GM12878 (cell line): ENCODE measurements at regions not wholly inside any gene's neighbourhood (a gene's known extent, or its start where the extent isn't known, plus 50 kb on each side); places are given as distances from the start of the nearest gene placed in this dataset.

ENCODE experiments used
- ATAC-seq: fragments of 200-7000 bp; cut with Tn5 transposase; 3 replicates; pipeline ENCODE4 v1.9.1; 2020; ENCODE audit warnings: mild to moderate bottlenecking, moderate library complexity
- BruUV-seq: library from RNA; stranded (reverse); fragments of 400-500 nt; replicated peaks from 2 replicates; lab custom pipeline; 2021; lab: Mats Ljungman, UMichigan
- CTCF ChIA-PET: fragments of 300-600 bp; sonication (Branson Sonifier 250); formaldehyde crosslinking; extraction: SDS; loops from one replicate; lab custom pipeline; 2021; ENCODE audit warnings: inconsistent platforms; lab: Yijun Ruan, JAX
- POLR2A ChIA-PET: fragments of 350-600 bp; formaldehyde crosslinking; extraction: SDS; loops from one replicate; lab custom pipeline; 2021; ENCODE audit warnings: inconsistent platforms; lab: Charles Lee
- RAD21 ChIA-PET: fragments of 300-600 bp; sonication (Branson Sonifier 250); formaldehyde crosslinking; loops from one replicate; lab custom pipeline; 2023; ENCODE audit warnings: antibody characterized with exemption; ENCODE audit not compliant: unreplicated experiment; lab: Charles Lee
- SMC1A ChIA-PET: fragments of 300-600 bp; sonication (Branson Sonifier 250); formaldehyde crosslinking; loops from one replicate; lab custom pipeline; 2023; ENCODE audit not compliant: unreplicated experiment, uncharacterized antibody; lab: Charles Lee
- DNase-seq: peaks from one replicate; pipeline ENCODE4 v3.0.0-alpha.2; 2011; ENCODE audit warnings: low read depth, low spot score
- FAIRE-seq: peaks from 3 replicates; lab custom pipeline; 2011; peaks lifted over from hg19 to GRCh38; lab: Jason Lieb, UNC
- H2AFZ ChIP-seq: 2 replicates; pipeline ENCODE4 v1.6.0; 2011; ENCODE audit warnings: low read depth, low read length, control low read depth; ENCODE audit not compliant: control insufficient read depth
- H3K27ac ChIP-seq: 2 replicates; pipeline ENCODE4 v1.5.1; 2011; ENCODE audit warnings: control low read depth; ENCODE audit not compliant: control insufficient read depth, insufficient read depth
- H3K27me3 ChIP-seq, 2 experiments: replicated peaks in 1 of 2; 2 replicates each; pipeline versions ENCODE4 v1.6.0 to v1.6.1; 2011; ENCODE audit warnings: low read length in 1 of 2; ENCODE audit not compliant: control insufficient read depth in 2 of 2, insufficient read depth in 2 of 2
- H3K36me3 ChIP-seq, 2 experiments: 2 replicates each; pipeline ENCODE4 v1.5.1; 2011; ENCODE audit warnings: low read length in 1 of 2; ENCODE audit not compliant: control insufficient read depth in 2 of 2, insufficient read depth in 2 of 2
- H3K4me1 ChIP-seq: 2 replicates; pipeline ENCODE4 v1.6.1; 2011; ENCODE audit warnings: mild to moderate bottlenecking, low read length, moderate library complexity, mixed read lengths; ENCODE audit not compliant: control insufficient read depth, insufficient read depth
- H3K4me2 ChIP-seq: 2 replicates; pipeline ENCODE4 v1.6.0; 2011; ENCODE audit warnings: control low read depth; ENCODE audit not compliant: control insufficient read depth, insufficient read depth
- H3K4me3 ChIP-seq: fragments of 200-600 bp; sonication (generic); 2 replicates; pipeline ENCODE4 v1.5.1; 2016
- H3K79me2 ChIP-seq: 2 replicates; pipeline ENCODE4 v1.6.0; 2011; ENCODE audit warnings: low read length; ENCODE audit not compliant: control insufficient read depth, insufficient read depth
- H3K9ac ChIP-seq: 2 replicates; pipeline ENCODE4 v1.8.0; 2011; ENCODE audit warnings: low read length, control low read depth, mixed read lengths; ENCODE audit not compliant: control insufficient read depth, insufficient read depth
- H3K9me3 ChIP-seq: replicated peaks from 3 replicates; pipeline ENCODE4 v1.5.1; 2011; ENCODE audit warnings: mild to moderate bottlenecking, low read length; ENCODE audit not compliant: control insufficient read depth, insufficient read depth
- H4K20me1 ChIP-seq: 2 replicates; pipeline ENCODE4 v1.6.0; 2011; ENCODE audit not compliant: control insufficient read depth, insufficient read depth
- ATF3 ChIP-seq: IDR thresholded peaks from 2 replicates; pipeline ENCODE4 v1.6.1; 2011; ENCODE audit warnings: low read depth, mild to moderate bottlenecking, low read length, moderate library complexity, borderline replicate concordance; ENCODE audit errors: extremely low read depth
- BCL3 ChIP-seq: IDR thresholded peaks from 2 replicates; pipeline ENCODE4 v1.6.1; 2011; ENCODE audit warnings: borderline replicate concordance, low read depth, mild to moderate bottlenecking, moderate library complexity, low read length; ENCODE audit not compliant: insufficient read depth, poor library complexity, severe bottlenecking
- CBX5 ChIP-seq: sonication (generic); IDR thresholded peaks from 2 replicates; pipeline ENCODE4 v1.6.1; 2016; ENCODE audit warnings: low read depth, moderate library complexity, mild to moderate bottlenecking, inconsistent platforms
- DPF2 ChIP-seq: fragments of 450-650 bp; IDR thresholded peaks from 2 replicates; pipeline ENCODE4 v1.6.1; 2017; ENCODE audit warnings: mild to moderate bottlenecking
- E2F4 ChIP-seq: IDR thresholded peaks from 2 replicates; pipeline ENCODE4 v1.6.1; 2012; ENCODE audit warnings: low read depth, low read length, improper control_type of control experiment
- EZH2 ChIP-seq: IDR thresholded peaks from 2 replicates; pipeline ENCODE4 v1.6.1; 2012; ENCODE audit warnings: low read depth, mild to moderate bottlenecking, control low read depth, inconsistent platforms, low read length, borderline replicate concordance; ENCODE audit not compliant: control insufficient read depth
- KDM1A ChIP-seq: fragments of 200-600 bp; sonication (generic); IDR thresholded peaks from 2 replicates; pipeline ENCODE4 v1.6.1; 2016; ENCODE audit warnings: borderline replicate concordance
- NFIC ChIP-seq: IDR thresholded peaks from 2 replicates; pipeline ENCODE4 v1.6.1; 2012; ENCODE audit warnings: low read depth, mild to moderate bottlenecking, inconsistent platforms, low read length, moderate library complexity
- NFYA ChIP-seq: IDR thresholded peaks from 2 replicates; pipeline ENCODE4 v1.6.1; 2011; ENCODE audit warnings: low read depth, mild to moderate bottlenecking, low read length, improper control_type of control experiment, borderline replicate concordance
- PML ChIP-seq: IDR thresholded peaks from 2 replicates; pipeline ENCODE4 v1.6.1; 2012; ENCODE audit warnings: low read length, inconsistent platforms
- POLR2AphosphoS5 ChIP-seq: IDR thresholded peaks from 2 replicates; pipeline ENCODE4 v1.6.1; 2011; ENCODE audit warnings: mild to moderate bottlenecking, low read length, inconsistent platforms
- RAD21 ChIP-seq: IDR thresholded peaks from 2 replicates; pipeline ENCODE4 v1.6.1; 2011; ENCODE audit warnings: mild to moderate bottlenecking, low read depth, low read length, moderate library complexity; ENCODE audit not compliant: insufficient read depth
- SMARCA5 ChIP-seq: fragments of 450-650 bp; IDR thresholded peaks from 2 replicates; pipeline ENCODE4 v1.6.1; 2017; ENCODE audit warnings: mild to moderate bottlenecking
- SRF ChIP-seq, 2 experiments: IDR thresholded peaks; 2 replicates each; pipeline ENCODE4 v1.6.1; 2011; ENCODE audit warnings: low read depth in 2 of 2, low read length in 2 of 2, mild to moderate bottlenecking in 1 of 2, moderate library complexity in 1 of 2
- TBL1XR1 ChIP-seq: IDR thresholded peaks from 2 replicates; pipeline ENCODE4 v1.6.1; 2012; ENCODE audit warnings: low read depth, low read length, improper control_type of control experiment
- ZNF384 ChIP-seq: IDR thresholded peaks from 2 replicates; pipeline ENCODE4 v1.6.1; 2012; ENCODE audit warnings: low read depth, mild to moderate bottlenecking, low read length, improper control_type of control experiment, borderline replicate concordance
- ZNF622 ChIP-seq: fragments of 450-650 bp; IDR thresholded peaks from 2 replicates; pipeline ENCODE4 v1.6.1; 2017; ENCODE audit warnings: mild to moderate bottlenecking, inconsistent platforms
- WGBS: methylation state at CpG from one replicate; pipeline ENCODE4 v1.1.6; 2016; ENCODE audit warnings: low lambda C conversion rate; ENCODE audit not compliant: insufficient replicate concordance, insufficient coverage; ENCODE audit errors: missing lambda C conversion rate; 5-methylcytosine and 5-hydroxymethylcytosine counted together
- in situ Hi-C: fragments of 300-500 bp; cut with MboI; formaldehyde crosslinking; loops from 9 replicates; pipeline ENCODE4 v1.14.3; 2018; ENCODE audit warnings: mixed read lengths
- intact Hi-C: fragments of 100-400 bp; cut with micrococcal nuclease; formaldehyde crosslinking; loops from one replicate; pipeline ENCODE4 v1.14.2; 2022; ENCODE audit not compliant: unreplicated experiment
- TF ChIP-seq, protein P1 (sequence below): fragments of 450-650 bp; IDR thresholded peaks from 2 replicates; pipeline ENCODE4 v1.6.1; 2016; ENCODE audit warnings: mild to moderate bottlenecking, moderate library complexity, borderline replicate concordance

DNA sequence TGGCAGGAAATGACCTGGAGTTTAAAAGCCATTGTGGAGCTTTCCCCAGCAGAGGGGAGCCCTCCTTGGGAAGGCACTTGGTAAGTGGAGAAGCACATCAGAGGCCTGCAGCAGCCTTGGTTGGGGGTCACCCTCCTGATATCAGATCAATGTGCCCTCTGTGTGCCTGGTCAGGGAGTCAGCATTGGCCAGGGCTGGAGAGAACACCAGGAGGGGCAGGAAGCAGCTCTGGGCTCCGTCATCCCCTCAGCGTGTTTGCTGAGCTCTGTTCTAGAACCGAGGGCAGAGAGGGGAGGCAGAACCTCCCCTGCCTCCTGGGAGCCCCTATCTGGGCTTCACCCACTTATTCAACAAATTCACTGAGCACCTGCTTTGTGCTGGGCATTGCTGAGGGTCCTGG, 846.0 kb downstream of the TBC1D22A start:
- SMC1A ChIA-PET = no interaction called here
- in situ Hi-C loops = no loop called here
- H3K4me2 ChIP-seq = no peak overlapping the region
- no peaks in the 10 kb centered on the region for H3K36me3 ChIP-seq
- H3K4me1 ChIP-seq = no peaks in the 10 kb centered on the region
- BruUV-seq = no TSS peak
- no peak overlapping the region for H2AFZ ChIP-seq
- POLR2A ChIA-PET = no interaction called here
- H4K20me1 ChIP-seq = no peaks in the 10 kb centered on the region
- H3K27me3 ChIP-seq = no peaks in the 10 kb centered on the region
- CTCF ChIA-PET = no interaction called here
- RAD21 ChIA-PET = no interaction called here
- no peaks in the 10 kb centered on the region; the same call in 2 of the 3 replicates for H3K9me3 ChIP-seq
- no peak for FAIRE-seq
- H3K9ac ChIP-seq = no peak overlapping the region
- TF ChIP-seq ATF3 = no peak
- TF ChIP-seq NFIC = no peak
- TF ChIP-seq, protein P1, sequence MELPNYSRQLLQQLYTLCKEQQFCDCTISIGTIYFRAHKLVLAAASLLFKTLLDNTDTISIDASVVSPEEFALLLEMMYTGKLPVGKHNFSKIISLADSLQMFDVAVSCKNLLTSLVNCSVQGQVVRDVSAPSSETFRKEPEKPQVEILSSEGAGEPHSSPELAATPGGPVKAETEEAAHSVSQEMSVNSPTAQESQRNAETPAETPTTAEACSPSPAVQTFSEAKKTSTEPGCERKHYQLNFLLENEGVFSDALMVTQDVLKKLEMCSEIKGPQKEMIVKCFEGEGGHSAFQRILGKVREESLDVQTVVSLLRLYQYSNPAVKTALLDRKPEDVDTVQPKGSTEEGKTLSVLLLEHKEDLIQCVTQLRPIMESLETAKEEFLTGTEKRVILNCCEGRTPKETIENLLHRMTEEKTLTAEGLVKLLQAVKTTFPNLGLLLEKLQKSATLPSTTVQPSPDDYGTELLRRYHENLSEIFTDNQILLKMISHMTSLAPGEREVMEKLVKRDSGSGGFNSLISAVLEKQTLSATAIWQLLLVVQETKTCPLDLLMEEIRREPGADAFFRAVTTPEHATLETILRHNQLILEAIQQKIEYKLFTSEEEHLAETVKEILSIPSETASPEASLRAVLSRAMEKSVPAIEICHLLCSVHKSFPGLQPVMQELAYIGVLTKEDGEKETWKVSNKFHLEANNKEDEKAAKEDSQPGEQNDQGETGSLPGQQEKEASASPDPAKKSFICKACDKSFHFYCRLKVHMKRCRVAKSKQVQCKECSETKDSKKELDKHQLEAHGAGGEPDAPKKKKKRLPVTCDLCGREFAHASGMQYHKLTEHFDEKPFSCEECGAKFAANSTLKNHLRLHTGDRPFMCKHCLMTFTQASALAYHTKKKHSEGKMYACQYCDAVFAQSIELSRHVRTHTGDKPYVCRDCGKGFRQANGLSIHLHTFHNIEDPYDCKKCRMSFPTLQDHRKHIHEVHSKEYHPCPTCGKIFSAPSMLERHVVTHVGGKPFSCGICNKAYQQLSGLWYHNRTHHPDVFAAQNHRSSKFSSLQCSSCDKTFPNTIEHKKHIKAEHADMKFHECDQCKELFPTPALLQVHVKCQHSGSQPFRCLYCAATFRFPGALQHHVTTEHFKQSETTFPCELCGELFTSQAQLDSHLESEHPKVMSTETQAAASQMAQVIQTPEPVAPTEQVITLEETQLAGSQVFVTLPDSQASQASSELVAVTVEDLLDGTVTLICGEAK = no peak
- TF ChIP-seq RAD21 = no peak
- TF ChIP-seq KDM1A = no peak
- TF ChIP-seq CBX5 = no peak
- no peak for TF ChIP-seq SRF (IDR thresholded peaks at IDR 0.05; ENCODE audit: low read depth in 2 of 2, low read length in 2 of 2)
- no peak for TF ChIP-seq PML
- no peak for TF ChIP-seq POLR2AphosphoS5
- TF ChIP-seq DPF2 = no peak
- no peak for TF ChIP-seq EZH2
- no peak for TF ChIP-seq E2F4
- no peak for TF ChIP-seq ZNF622
- TF ChIP-seq BCL3 = no peak
- no peak for TF ChIP-seq TBL1XR1
- no peak for TF ChIP-seq SMARCA5
- TF ChIP-seq NFYA = no peak
- no peak for TF ChIP-seq ZNF384
- no peak overlapping the region for H3K4me3 ChIP-seq
- ATAC-seq = no peak
- H3K27ac ChIP-seq = no peak overlapping the region
- 2% methylated on average over 3 of the region's 3 CpGs for WGBS
- intact Hi-C loops = no loop called here
- no peaks in the 10 kb centered on the region for H3K79me2 ChIP-seq
- no peak for DNase-seq
